HG03439 (cell line): ENCODE measurements at regions not wholly inside any gene's neighbourhood (a gene's known extent, or its start where the extent isn't known, plus 50 kb on each side); places are given as distances from the start of the nearest gene placed in this dataset.

ENCODE experiments used
- ATAC-seq: cut with Tn5 transposase; IDR thresholded peaks from one replicate; pipeline ENCODE4 v1.9.1; 2021; ENCODE audit warnings: mild to moderate bottlenecking, moderate library complexity; ENCODE audit not compliant: unreplicated experiment

GRCh38 chr5:125402787-125403186 is 656.3 kb upstream of the ZNF608 start:
- no peak for ATAC-seq

- no peak for ATAC-seq
Observed at GRCh38 chr5:125404056-125404455, 657.6 kb upstream of the ZNF608 start.

- ATAC-seq: peak; percentile 42
Observed at GRCh38 chr5:125408448-125409233, 662.2 kb upstream of the ZNF608 start.

GRCh38 chr5:125409234-125409860 is 662.9 kb upstream of the ZNF608 start:
- no peak for ATAC-seq

- no peak for ATAC-seq
Observed at GRCh38 chr5:125409861-125410536, 663.6 kb upstream of the ZNF608 start.

GRCh38 chr5:125410537-125411070 is 664.2 kb upstream of the ZNF608 start:
- ATAC-seq: no peak

- ATAC-seq: peak; percentile 68
Observed at GRCh38 chr5:125411071-125411743, 664.8 kb upstream of the ZNF608 start.

GRCh38 chr5:125411744-125412560 is 665.5 kb upstream of the ZNF608 start:
- ATAC-seq: peak; percentile 50

- ATAC-seq: no peak
Observed at GRCh38 chr5:125412561-125413495, 666.4 kb upstream of the ZNF608 start.

GRCh38 chr5:125413496-125414274 is 667.2 kb upstream of the ZNF608 start:
- no peak for ATAC-seq

GRCh38 chr5:125415126-125415525 is 668.7 kb upstream of the ZNF608 start:
- ATAC-seq: no peak

GRCh38 chr5:125416055-125416454 is 669.6 kb upstream of the ZNF608 start:
- no peak for ATAC-seq

GRCh38 chr5:125421006-125421405 is 674.6 kb upstream of the ZNF608 start:
- ATAC-seq: no peak

GRCh38 chr5:125422342-125422741 is 675.9 kb upstream of the ZNF608 start:
- ATAC-seq: no peak

GRCh38 chr5:125424402-125425141 is 678.1 kb upstream of the ZNF608 start:
- no peak for ATAC-seq

- no peak for ATAC-seq
Observed at GRCh38 chr5:125429498-125429897, 683.1 kb upstream of the ZNF608 start.

GRCh38 chr5:125433457-125433856 is 687.0 kb upstream of the ZNF608 start:
- ATAC-seq: no peak

- ATAC-seq: no peak
Observed at GRCh38 chr5:125439243-125439642, 692.8 kb upstream of the ZNF608 start.
